ENCODE measurements at regions not wholly inside any gene's neighbourhood (a gene's known extent, or its start where the extent isn't known, plus 50 kb on each side); places are given as distances from the start of the nearest gene placed in this dataset.

GRCh38 chr1:17915511-17916197, 160.5 kb downstream of the ACTL8 start:
- no peak overlapping the region for H3K4me2 ChIP-seq (ENCODE audit: insufficient read depth in 1 of 2, low read depth in 2 of 2, low read length in 2 of 2)
- ChIA-PET POLR2A (ENCODE audit: partially characterized antibody) (no interaction called here), CTCF (ENCODE audit: partially characterized antibody) (interaction anchor here (0.5 to 1.8 kb wide), 15 partner anchors 9 to 666 kb away, joined by 3 to 6 read pairs (median 3); no protein-coding TSS in a partner anchor)
- WGBS, 2 experiments (ENCODE audit: extremely low coverage in 1 of 2, insufficient coverage in 1 of 2, insufficient read length in 1 of 2, insufficient replicate concordance in 2 of 2, low coverage in 1 of 2, low lambda C conversion rate in 2 of 2, missing lambda C conversion rate in 1 of 2), result 73% methylated on average over 7 of the region's 7 CpGs; no CpG with 5 or more reads in 1 of the 2 experiments
- H4K91ac ChIP-seq (replicated peaks; ENCODE audit: insufficient read length, low read length), result no peak overlapping the region
- no peaks in the 10 kb centered on the region for H3K23me2 ChIP-seq (ENCODE audit: low read depth, low read length)
- no peaks in the 10 kb centered on the region for H3K79me2 ChIP-seq (ENCODE audit: control insufficient read depth in 1 of 2, insufficient read depth in 2 of 2, low read length in 2 of 2)
- no peaks in the 10 kb centered on the region for H3K79me1 ChIP-seq (ENCODE audit: low read depth, low read length)
- TF ChIP-seq RAD21 (IDR thresholded peaks at IDR 0.05 in 1 of 2, conservative IDR thresholded peaks at IDR 0.05 in 1 of 2; ENCODE audit: low read depth in 2 of 2, low read length in 2 of 2), result peak; percentile 26 to 43
- TF ChIP-seq KDM1A (IDR thresholded peaks at IDR 0.05; ENCODE audit: borderline replicate concordance, low read length), result no peak
- no peak for TF ChIP-seq USF2 (IDR thresholded peaks at IDR 0.05; ENCODE audit: low read length)
- no peak for TF ChIP-seq SUZ12 (IDR thresholded peaks at IDR 0.05; ENCODE audit: low read length)
- TF ChIP-seq NANOG (IDR thresholded peaks at IDR 0.05; ENCODE audit: insufficient read depth, low read depth, low read length, poor library complexity, severe bottlenecking), result no peak
- no peak overlapping the region for H2BK120ac ChIP-seq (replicated peaks; ENCODE audit: low read depth, low read length)
- peaks cover 0 to 4% (median 0%) of the 10 kb centered on the region in 4 experiments; a peak in 3 of 7 replicates for H3K27me3 ChIP-seq (replicated peaks in 1 of 4; ENCODE audit: control insufficient read depth in 3 of 4, extremely low read depth in 1 of 4, insufficient read depth in 3 of 4, low read length in 3 of 4)
- H4K20me1 ChIP-seq (replicated peaks in 1 of 2; ENCODE audit: control insufficient read depth in 1 of 2, insufficient read depth in 2 of 2, low read length in 2 of 2), result no peaks in the 10 kb centered on the region
- H3K4me3 ChIP-seq (ENCODE audit: extremely low read depth in 1 of 4, insufficient read depth in 2 of 4, low read depth in 3 of 4, low read length in 4 of 4), result no peak overlapping the region
- no peak for FAIRE-seq
- no peak overlapping the region for H3K9ac ChIP-seq (replicated peaks in 1 of 4; ENCODE audit: extremely low read depth in 1 of 4, low read depth in 3 of 4, low read length in 3 of 4)
- no peak overlapping the region for H2BK12ac ChIP-seq (ENCODE audit: low read depth, low read length)
- peaks cover 0 to 9% (median 1%) of the 10 kb centered on the region in 4 experiments; a peak in 3 of 7 replicates for H3K4me1 ChIP-seq (replicated peaks in 1 of 4; ENCODE audit: control insufficient read depth in 3 of 4, insufficient read depth in 4 of 4, low read length in 3 of 4)
- H2AK5ac ChIP-seq (ENCODE audit: low read depth, low read length), result no peak overlapping the region
- H3K18ac ChIP-seq (ENCODE audit: extremely low read depth, low read length), result no peak overlapping the region
- DNase-seq (ENCODE audit: low read depth in 1 of 2, low spot score in 2 of 2), result no peak
- H4K5ac ChIP-seq (ENCODE audit: insufficient read length, low read depth, low read length), result no peak overlapping the region
- no peaks in the 10 kb centered on the region for H3K36me3 ChIP-seq (ENCODE audit: control insufficient read depth in 2 of 4, insufficient read depth in 4 of 4, low read length in 3 of 4)
- no peak overlapping the region for H2BK15ac ChIP-seq (ENCODE audit: low read length)
- 0 out of 4 replicates have a peak, but pooled peaks cover 0 to 3% of the 10 kb centered on the region in 2 experiments for H3K9me3 ChIP-seq (ENCODE audit: insufficient read depth in 2 of 2, low read depth in 1 of 2, low read length in 1 of 2)
- H3K56ac ChIP-seq (replicated peaks; ENCODE audit: insufficient read length, low read depth, low read length), result no peak overlapping the region
- H2BK5ac ChIP-seq (ENCODE audit: low read depth, low read length), result no peak overlapping the region
- H3K23ac ChIP-seq (ENCODE audit: insufficient read length), result no peak overlapping the region
- no peak overlapping the region for H3K27ac ChIP-seq (ENCODE audit: low read depth, low read length)
- H4K8ac ChIP-seq (ENCODE audit: extremely low read depth, insufficient read depth, low read length), result no peak overlapping the region
- no peak overlapping the region for H3K14ac ChIP-seq (ENCODE audit: insufficient read length)
- no peak overlapping the region for H2BK20ac ChIP-seq (ENCODE audit: low read length)
- H3K4ac ChIP-seq (replicated peaks; ENCODE audit: insufficient read length, low read depth, low read length), result no peak overlapping the region
- H2AFZ ChIP-seq (ENCODE audit: low read length), result no peak overlapping the region
